CD4-positive, alpha-beta T cell treated with Interleukin-21 for 1 hour (primary cell): ENCODE measurements at regions not wholly inside any gene's neighbourhood (a gene's known extent, or its start where the extent isn't known, plus 50 kb on each side); places are given as distances from the start of the nearest gene placed in this dataset.
"Not testable (repeated sequence)": the region's sequence is repeated elsewhere in the genome, so short reads cannot be mapped to it uniquely, and the experiment has no call there.

Experiments
- DNase-seq: peaks from one replicate; pipeline ENCODE4 v3.0.0-alpha.2; 2020

DNA sequence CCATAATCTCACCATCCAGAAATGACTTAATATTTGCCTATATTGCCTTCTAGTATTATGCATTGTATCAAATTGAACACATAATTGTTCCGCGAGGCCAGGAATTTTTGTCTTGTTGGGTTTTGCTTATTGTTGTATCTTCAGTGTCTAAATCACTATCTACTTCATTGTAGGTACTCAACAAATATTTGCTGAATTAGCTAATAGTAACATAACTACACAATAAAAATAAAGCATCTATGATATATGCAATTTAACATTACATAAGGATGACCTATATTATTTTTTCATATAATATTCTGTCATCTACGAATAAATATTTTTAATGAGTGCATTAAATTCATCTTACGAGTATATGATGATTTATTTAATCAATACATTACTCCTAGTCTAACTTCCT is 656.3 kb downstream of the ETNK1 start:
- DNase-seq, result no peak

DNA sequence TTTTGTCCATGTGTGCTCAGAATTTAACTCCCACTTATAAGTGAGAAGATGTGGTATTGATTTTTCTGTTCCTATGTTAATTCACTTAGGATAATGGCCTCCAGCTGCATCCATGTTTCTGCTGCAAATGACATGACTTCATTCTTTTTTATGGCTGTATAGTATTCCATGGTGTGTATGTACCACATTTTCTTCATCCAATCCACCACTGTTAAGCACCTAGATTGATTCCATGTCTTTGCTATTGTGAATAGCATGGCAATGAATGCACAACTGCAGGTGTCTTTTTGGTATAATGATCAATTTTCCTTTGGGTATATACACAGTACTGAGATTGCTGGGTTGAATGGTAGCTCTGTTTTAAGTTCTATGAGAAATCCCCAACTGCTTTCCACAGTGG is 657.7 kb downstream of the ETNK1 start:
- no peak for DNase-seq

DNA sequence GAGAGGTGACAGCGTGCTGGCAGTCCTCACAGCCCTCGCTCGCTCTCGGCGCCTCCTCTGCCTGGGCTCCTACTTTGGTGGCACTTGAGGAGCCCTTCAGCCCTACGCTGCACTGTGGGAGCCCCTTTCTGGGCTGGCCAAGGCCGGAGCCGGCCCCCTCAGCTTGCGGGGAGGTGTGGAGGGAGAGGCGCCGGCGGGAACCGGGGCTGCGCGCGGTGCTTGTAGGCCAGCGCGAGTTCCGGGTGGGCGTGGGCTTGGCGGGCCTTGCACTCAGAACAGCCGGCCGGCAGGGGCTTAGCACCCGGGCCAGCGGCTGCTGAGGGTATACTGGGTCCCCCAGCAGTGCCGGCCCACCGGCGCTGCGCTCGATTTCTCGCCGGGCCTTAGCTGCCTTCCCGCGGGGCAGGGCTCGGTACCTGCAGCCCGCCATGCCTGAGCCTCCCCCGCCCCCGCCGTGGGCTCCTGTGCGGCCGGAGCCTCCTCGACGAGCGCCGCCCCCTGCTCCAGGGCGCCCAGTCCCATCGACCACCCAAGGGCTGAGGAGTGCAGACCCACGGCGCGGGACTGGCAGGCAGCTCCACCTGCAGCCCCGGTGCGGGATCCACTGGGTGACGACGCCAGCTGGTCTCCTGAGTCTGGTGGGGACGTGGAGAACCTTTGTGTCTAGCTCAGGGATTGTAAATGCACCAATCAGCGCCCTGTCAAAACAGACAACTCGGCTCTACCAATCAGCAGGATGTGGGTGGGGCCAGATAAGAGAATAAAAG is 661.0 kb downstream of the ETNK1 start:
- not testable (repeated sequence) for DNase-seq

- DNase-seq, result no peak
These were observed 658.7 kb downstream of the SOX5 start for GRCh38 chr12:23290627-23291330.

DNA sequence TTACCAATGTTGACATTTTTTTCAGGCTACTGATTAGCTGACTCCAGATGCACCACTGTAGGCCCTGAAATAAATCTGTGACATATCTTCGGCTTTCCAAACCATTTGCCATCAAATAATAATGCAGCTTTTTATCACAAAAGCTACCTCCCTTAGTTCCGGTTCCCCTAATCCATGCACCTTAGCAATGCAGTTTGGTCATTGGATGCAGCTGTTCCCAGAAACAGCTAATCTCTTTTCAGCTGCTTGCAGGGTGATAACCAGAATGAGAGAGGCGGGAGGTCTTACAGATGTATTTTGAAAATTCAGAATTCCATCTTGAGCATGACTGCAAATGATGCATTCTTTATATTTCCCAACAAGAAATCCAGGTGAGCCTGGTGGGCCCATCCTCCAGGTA is 646.2 kb downstream of the SOX5 start:
- DNase-seq, result no peak

DNA sequence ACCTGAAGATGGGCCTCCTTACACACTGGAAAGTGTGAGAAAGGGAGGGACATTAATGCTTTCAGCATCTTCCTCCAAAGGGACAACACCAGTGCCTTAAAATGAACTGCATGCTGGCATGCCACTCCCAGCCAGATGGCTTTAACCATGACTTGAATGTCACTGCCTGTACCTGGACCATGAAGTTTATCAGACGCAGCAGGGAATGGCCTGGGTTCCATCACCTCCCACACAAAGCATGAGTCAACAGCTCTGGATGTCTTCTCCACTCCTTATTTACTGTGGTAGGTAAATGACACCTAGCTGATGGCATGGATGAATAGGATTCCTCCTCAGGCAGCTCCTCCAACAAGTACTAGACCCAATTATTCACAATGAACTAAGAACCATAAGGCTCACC is 645.6 kb downstream of the SOX5 start:
- DNase-seq, result no peak

DNA sequence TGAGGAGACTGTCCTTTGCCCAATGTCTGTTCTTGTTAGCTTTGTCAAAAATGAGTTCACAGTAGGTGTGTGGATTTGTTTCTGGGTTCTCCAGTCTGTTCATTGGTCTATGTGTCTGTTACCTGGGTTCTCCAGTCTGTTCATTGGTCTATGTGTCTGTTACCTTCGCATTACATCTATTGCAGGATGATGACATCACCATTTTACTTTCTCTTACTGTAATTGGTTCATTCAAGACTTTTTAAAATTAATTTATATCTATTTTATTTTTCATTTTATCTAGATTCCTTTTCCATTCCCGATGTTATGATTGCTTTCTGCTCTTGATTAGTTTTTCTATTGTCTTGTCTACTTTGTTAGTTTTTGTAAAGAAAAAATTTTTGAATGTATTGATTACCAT is 615.5 kb downstream of the SOX5 start:
- no peak for DNase-seq

DNA sequence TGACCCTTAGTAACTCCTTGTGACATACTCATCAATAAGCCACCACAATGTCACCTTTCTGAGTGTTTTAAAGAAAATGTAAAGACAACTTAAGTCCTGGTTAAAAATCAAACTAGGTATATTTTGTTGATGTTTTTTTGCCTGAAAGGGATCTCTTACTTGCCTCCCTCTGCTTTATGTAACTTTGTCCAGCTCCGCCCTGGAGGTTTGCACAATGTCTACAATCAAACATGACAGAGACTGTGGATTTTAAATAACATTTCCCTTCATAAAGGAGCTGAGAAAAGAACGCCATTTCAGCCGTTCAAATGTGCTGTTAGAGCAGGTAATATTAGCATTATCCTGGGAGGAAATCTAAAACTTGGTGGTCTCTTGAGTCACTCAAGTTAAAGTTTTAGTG is 613.9 kb downstream of the SOX5 start:
- DNase-seq, result no peak

GRCh38 chr12:23337213-23337612 is 612.3 kb downstream of the SOX5 start:
- DNase-seq, result no peak

DNA sequence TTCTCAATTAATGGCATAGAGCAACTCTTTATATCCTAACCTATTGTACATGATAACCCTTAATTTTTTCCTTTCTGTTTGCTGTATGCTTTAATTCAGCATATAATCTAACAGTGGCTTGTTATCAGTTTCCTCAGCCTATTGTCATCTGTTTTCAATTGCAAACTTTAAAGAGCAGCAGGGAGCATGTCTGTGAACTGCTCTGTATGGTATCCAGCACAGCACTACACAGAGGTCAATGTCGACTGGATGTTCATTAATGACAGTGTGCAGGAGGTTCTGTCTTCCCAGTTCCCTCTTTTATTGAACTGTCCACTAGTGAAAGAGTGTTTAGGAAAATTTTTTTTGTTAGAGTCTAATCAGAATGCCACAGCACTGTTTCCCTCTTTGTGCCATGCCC is 609.1 kb downstream of the SOX5 start:
- DNase-seq, result no peak

GRCh38 chr12:23342407-23342806 is 607.1 kb downstream of the SOX5 start:
- DNase-seq, result no peak

DNA sequence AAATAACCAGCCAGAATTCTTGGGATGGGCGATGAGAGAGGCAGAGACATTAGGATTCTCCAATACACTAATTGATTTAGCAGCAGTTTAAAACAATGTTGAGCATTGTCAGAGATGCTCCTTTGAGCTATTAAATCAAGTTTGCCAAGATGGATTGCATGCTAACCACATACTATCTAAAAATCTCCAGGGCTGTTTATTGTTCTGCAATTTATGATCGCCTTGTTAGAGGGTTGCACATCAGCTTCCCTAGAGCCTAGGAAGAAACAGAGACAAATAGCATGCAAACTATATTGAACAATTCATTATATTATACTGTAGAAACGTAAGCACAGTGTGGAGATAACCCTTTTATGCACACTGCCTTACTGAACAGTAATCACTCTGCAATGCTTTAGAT is 599.9 kb downstream of the SOX5 start:
- no peak for DNase-seq

DNA sequence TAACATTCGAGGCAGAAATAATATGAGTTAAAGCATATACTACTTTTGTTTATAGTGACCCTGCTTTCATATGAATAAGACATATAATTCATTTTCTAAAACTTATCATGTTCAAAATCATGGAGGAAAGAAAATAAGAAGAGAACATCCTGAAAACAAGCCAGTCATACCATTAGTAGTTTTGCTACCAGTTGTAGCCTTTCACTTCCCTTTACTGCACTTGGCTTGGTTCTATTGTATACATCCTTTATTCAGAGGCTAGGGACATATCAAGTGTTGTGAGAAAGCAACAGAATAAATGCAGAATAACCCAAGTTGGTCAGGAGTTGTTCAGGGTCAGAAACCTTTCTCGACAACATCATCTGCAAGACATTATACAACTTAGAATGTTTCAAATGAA is 598.7 kb downstream of the SOX5 start:
- DNase-seq, result no peak

- DNase-seq, result no peak
These were observed 596.8 kb downstream of the SOX5 start for GRCh38 chr12:23352670-23353069.

DNA sequence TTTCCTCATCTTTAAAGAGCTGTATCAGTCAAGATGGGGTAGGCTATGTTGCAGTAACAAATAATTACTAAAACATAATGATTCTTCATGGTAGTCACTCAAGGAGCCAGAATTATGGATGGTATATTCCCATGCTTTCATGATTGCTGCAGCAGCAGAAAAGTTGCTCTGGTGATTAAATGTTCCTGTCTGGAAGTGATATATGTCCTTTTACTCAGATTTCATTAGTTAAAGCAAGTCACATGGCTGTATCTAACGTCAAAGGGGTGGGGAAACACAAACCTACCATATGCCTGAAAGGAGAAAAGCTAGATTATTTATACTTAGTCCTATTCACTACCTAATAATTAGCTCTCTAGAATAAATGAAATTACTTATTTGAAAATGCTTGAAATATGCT is 594.7 kb downstream of the SOX5 start:
- no peak for DNase-seq

GRCh38 chr12:23356440-23356839 is 593.0 kb downstream of the SOX5 start:
- no peak for DNase-seq

- no peak for DNase-seq
These were observed 592.4 kb downstream of the SOX5 start for GRCh38 chr12:23356927-23357708.

GRCh38 chr12:23359975-23360701 is 589.3 kb downstream of the SOX5 start:
- DNase-seq, result no peak

DNA sequence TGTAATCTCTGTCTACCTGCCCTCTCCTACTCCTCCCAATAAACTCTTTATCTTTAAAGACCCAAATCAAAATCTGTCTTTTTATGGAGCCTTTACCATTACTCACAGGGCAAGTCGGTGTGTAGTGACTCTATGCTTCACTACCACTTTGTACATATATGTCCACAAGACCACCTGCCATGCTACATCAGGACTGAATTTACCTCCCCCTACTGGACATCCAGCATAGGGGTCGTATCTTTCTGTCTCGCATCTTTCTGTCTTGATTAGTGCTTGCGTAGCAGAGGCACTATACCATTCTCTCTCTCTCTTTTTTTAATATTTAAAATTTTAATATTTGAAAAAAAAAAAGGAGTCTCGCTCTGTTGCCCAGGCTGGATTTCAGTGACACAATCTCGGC is 587.5 kb downstream of the SOX5 start:
- DNase-seq, result no peak

DNA sequence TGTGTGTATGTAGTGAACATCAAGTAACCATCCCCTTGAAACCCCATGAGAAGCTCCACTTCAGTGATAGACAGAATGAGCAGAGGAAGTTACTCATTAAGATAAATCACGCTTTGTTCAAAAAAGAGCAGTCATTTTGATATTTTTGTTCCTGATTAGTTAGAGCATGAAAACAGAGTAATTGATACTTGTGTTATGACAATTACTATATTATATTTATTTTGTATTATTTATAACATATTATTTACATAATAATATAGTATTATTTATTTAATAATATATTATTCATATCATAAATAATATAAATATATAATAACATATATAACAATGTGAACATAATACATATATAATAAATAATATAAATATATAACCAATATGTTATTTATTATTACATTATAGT is 580.9 kb downstream of the SOX5 start:
- no peak for DNase-seq

- no peak for DNase-seq
These were observed 573.8 kb downstream of the SOX5 start for GRCh38 chr12:23375621-23376020.

GRCh38 chr12:23376238-23376637 is 573.2 kb downstream of the SOX5 start:
- DNase-seq, result no peak

DNA sequence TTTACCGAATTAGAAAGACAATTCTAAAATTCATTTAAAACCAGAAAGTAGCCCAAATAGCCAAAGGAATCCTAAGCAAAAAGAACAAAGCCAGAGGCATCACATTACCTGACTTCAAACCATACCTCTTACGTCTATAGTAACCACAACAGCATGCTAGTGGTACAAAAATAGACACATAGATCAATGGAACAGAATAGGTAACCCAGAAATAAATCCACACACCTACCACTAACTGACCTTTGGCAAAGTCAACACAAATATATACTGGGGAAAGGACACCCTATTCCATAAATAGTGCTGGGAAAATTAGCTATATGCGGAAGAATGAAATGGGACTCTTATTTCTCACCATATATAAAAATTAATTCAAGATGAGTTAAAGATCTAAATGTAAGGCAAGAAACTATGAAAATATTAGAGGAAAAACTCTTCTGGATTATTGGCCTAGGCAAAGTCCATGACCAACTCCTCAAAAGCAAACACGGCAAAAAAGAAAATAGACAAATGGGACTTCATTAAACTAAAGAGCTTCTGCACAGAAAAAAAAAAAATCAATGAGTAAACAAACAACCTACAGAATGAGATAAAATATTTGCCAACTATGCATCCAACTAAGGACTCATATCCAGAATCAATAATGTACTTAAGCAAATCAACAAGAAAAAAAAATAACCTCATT is 568.9 kb downstream of the SOX5 start:
- DNase-seq, result no peak
